Hepatic stellate cell (primary cell): ENCODE measurements at regions not wholly inside any gene's neighbourhood (a gene's known extent, or its start where the extent isn't known, plus 50 kb on each side); places are given as distances from the start of the nearest gene placed in this dataset.

ENCODE experiments used
- DNase-seq: peaks from one replicate; pipeline ENCODE4 v3.0.0; 2011; ENCODE audit warnings: low spot score

- DNase-seq, result no peak
Measured at GRCh38 chr7:93651603-93652159, 77.2 kb upstream of the CALCR start.

- DNase-seq, result no peak
Measured at GRCh38 chr7:93646538-93646937, 72.0 kb upstream of the CALCR start.

- DNase-seq, result no peak
Measured at GRCh38 chr7:93636276-93636675, 61.8 kb upstream of the CALCR start.

- DNase-seq, result no peak
Measured at GRCh38 chr7:93632371-93632770, 57.8 kb upstream of the CALCR start.

- no peak for DNase-seq
Measured at GRCh38 chr7:93629291-93629801, 54.8 kb upstream of the CALCR start.

GRCh38 chr7:93626869-93627268 lies 52.3 kb upstream of the CALCR start:
- DNase-seq, result no peak
